Ovary (tissue), 3 donors: ENCODE measurements at regions not wholly inside any gene's neighbourhood (a gene's known extent, or its start where the extent isn't known, plus 50 kb on each side); places are given as distances from the start of the nearest gene placed in this dataset.

ENCODE experiments used
- CTCF ChIP-seq, 3 donors: fragments of 450-650 bp in 2 of 3; fragments of 200-600 bp in 1 of 3; IDR thresholded peaks; one replicate each; pipeline versions ENCODE4 v1.5.1 to v1.8.0; 2016 to 2022; ENCODE audit warnings: antibody characterized with exemption in 3 of 3, mild to moderate bottlenecking in 1 of 3
- EP300 ChIP-seq: sonication (generic); formaldehyde crosslinking; IDR thresholded peaks from one replicate; pipeline ENCODE4 v1.6.1; 2017; ENCODE audit warnings: antibody characterized with exemption
- POLR2A ChIP-seq: fragments of 450-650 bp; IDR thresholded peaks from one replicate; pipeline ENCODE4 v1.6.1; 2017; ENCODE audit warnings: antibody characterized with exemption, mild to moderate bottlenecking, moderate library complexity
- donor health status: DM: no; HTN: no; CAD: no.

DNA sequence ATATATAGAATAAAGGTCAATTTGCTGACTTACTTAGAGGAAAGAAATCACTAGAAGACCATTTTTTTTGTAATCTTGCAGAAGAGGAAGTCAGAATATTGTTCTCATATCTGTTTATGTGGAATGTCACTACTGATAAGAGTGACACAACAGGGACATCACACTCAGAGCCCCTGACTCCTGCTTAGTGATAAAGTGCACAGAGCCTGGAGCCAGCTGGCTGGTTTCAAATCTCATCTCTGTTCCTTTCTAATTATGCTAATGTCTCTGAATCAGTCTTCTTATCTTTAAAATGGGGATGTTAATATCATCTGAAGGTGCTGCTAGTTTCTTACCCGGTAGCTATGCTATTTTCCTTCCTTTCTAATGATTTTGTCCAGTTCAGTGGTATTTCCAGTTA lies 58.6 kb upstream of the LIFR start:
- TF ChIP-seq CTCF (IDR thresholded peaks at IDR 0.05), result no peak
- TF ChIP-seq POLR2A, result no peak
- no peak for TF ChIP-seq EP300
